Ascending aorta (tissue), 2 donors: ENCODE measurements at regions not wholly inside any gene's neighbourhood (a gene's known extent, or its start where the extent isn't known, plus 50 kb on each side); places are given as distances from the start of the nearest gene placed in this dataset.

ENCODE experiments used
- DNase-seq, 2 donors: peaks; one replicate each; pipeline ENCODE4 v3.0.0-alpha.2; 2019; ENCODE audit warnings: low spot score in 2 of 2
- H3K27ac ChIP-seq, 2 donors: fragments of 200-600 bp; sonication (generic); one replicate each; pipeline ENCODE4 v1.5.1; 2016 to 2017; ENCODE audit warnings: mild to moderate bottlenecking in 1 of 2
- H3K27me3 ChIP-seq: fragments of 200-600 bp; sonication (generic); one replicate; pipeline ENCODE4 v1.5.1; 2017
- H3K36me3 ChIP-seq, 2 donors: fragments of 200-600 bp; sonication (generic); one replicate each; pipeline ENCODE4 v1.5.1; 2016
- H3K4me1 ChIP-seq, 2 donors: fragments of 200-600 bp; sonication (generic); one replicate each; pipeline ENCODE4 v1.5.1; 2016 to 2017; ENCODE audit warnings: mild to moderate bottlenecking in 1 of 2
- H3K4me3 ChIP-seq, 2 donors: fragments of 200-600 bp; sonication (generic); one replicate each; pipeline ENCODE4 v1.5.1; 2016 to 2017; ENCODE audit warnings: mild to moderate bottlenecking in 1 of 2
- H3K9me3 ChIP-seq, 2 donors: fragments of 200-600 bp; sonication (generic); one replicate each; pipeline ENCODE4 v1.5.1; 2016
- CTCF ChIP-seq, 3 experiments: fragments of 200-600 bp in 2 of 3; fragments of 450-650 bp in 1 of 3; sonication (generic) in 2 of 3; IDR thresholded peaks; one replicate each; pipeline ENCODE4 v1.5.1; 2016 to 2019; ENCODE audit warnings: antibody characterized with exemption in 3 of 3, mild to moderate bottlenecking in 1 of 3, moderate library complexity in 1 of 3
- intact Hi-C: fragments of 100-400 bp; cut with DNase I; formaldehyde crosslinking; loops from one replicate; pipeline ENCODE4 v1.15.1; 2023

- no peak overlapping the region for H3K27ac ChIP-seq
- peaks cover 0 to 6% of the 10 kb centered on the region in 2 donors for H3K36me3 ChIP-seq
- H3K4me1 ChIP-seq = no peaks in the 10 kb centered on the region
- intact Hi-C loops = no loop called here
- H3K27me3 ChIP-seq = no peaks in the 10 kb centered on the region
- no peak for TF ChIP-seq CTCF (IDR thresholded peaks at IDR 0.05)
- no peaks in the 10 kb centered on the region for H3K9me3 ChIP-seq
- no peak for DNase-seq
- no peak overlapping the region for H3K4me3 ChIP-seq
Observed at GRCh38 chr11:122242731-122243130, 126.7 kb upstream of the BLID start.

DNA sequence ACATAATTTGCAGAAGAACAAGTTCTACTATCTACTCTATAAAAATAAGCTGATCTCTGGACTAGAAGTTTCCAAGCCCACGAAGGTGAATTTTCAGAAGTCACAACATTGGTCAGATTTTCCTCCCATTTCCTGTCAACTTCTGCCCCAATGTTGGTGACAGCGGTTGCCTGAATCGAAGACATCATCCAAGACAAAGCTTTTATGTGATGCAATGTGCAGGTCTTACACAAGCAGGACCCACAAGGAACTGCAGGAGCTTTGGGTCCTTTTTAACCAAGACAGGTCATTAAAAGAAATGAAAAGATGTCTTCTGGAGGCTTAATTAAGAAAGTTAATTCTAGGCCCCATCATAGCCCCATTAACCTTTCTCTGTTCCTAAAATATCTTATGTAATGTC, 125.6 kb upstream of the BLID start:
- Histone ChIP-seq H3K4me1 (no peaks in the 10 kb centered on the region), H3K4me3 (no peak overlapping the region), H3K27me3 (no peaks in the 10 kb centered on the region), H3K36me3 (peaks cover 0 to 6% of the 10 kb centered on the region in 2 donors), H3K27ac (no peak overlapping the region), H3K9me3 (no peaks in the 10 kb centered on the region)
- intact Hi-C loops = no loop called here
- DNase-seq = no peak
- TF ChIP-seq CTCF (IDR thresholded peaks at IDR 0.05) = no peak

DNA sequence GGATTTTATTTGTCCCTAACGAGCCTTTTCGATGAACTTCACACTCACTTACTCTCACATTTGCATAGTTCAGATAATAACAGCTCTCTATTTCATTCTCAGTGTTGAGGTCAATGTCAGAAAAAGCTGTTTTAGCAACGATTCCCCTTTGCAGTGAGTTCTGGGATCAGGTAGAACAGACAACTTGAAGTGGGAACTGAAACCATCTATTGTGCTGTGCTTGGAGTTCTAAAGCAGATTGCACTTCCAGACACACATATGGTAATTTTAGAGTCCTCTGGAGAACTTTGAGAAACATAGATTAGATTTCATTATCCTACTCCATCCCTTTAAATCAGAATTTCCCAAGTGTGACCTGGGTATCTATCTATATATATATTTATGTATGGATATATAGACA, 124.6 kb upstream of the BLID start:
- peaks cover 0 to 1% of the 10 kb centered on the region in 2 donors for H3K4me1 ChIP-seq
- intact Hi-C loops = no loop called here
- peaks cover 0 to 6% of the 10 kb centered on the region in 2 donors for H3K36me3 ChIP-seq
- no peak overlapping the region for H3K4me3 ChIP-seq
- no peaks in the 10 kb centered on the region for H3K9me3 ChIP-seq
- no peaks in the 10 kb centered on the region for H3K27me3 ChIP-seq
- no peak for TF ChIP-seq CTCF (IDR thresholded peaks at IDR 0.05)
- H3K27ac ChIP-seq = no peak overlapping the region
- DNase-seq = no peak

GRCh38 chr11:122235615-122236014, 119.6 kb upstream of the BLID start:
- intact Hi-C loops = no loop called here

GRCh38 chr11:122234780-122235179, 118.8 kb upstream of the BLID start:
- DNase-seq = no peak
- intact Hi-C loops = no loop called here
- Histone ChIP-seq H3K4me1 (peaks cover 0 to 7% of the 10 kb centered on the region in 2 donors), H3K27ac (peak overlapping the region in 1 of 2 donors; percentile 29), H3K36me3 (no peaks in the 10 kb centered on the region), H3K4me3 (no peak overlapping the region), H3K27me3 (no peaks in the 10 kb centered on the region), H3K9me3 (no peaks in the 10 kb centered on the region)
- no peak for TF ChIP-seq CTCF (IDR thresholded peaks at IDR 0.05)

More at GRCh38 chr11:122235615-122236014, 119.6 kb upstream of the BLID start:
- no peak for DNase-seq
- H3K4me3 ChIP-seq = no peak overlapping the region
- no peaks in the 10 kb centered on the region for H3K27me3 ChIP-seq
- H3K36me3 ChIP-seq = no peaks in the 10 kb centered on the region
- H3K27ac ChIP-seq = peak overlapping the region; percentile 29 to 51
- no peaks in the 10 kb centered on the region for H3K9me3 ChIP-seq
- peaks cover 0 to 5% of the 10 kb centered on the region in 2 donors for H3K4me1 ChIP-seq
- no peak for TF ChIP-seq CTCF (IDR thresholded peaks at IDR 0.05)

GRCh38 chr11:122234257-122234656, 118.2 kb upstream of the BLID start:
- no peak for TF ChIP-seq CTCF (IDR thresholded peaks at IDR 0.05)
- Histone ChIP-seq H3K36me3 (no peaks in the 10 kb centered on the region), H3K4me3 (no peak overlapping the region), H3K4me1 (peaks cover 0 to 12% of the 10 kb centered on the region in 2 donors), H3K27me3 (no peaks in the 10 kb centered on the region), H3K9me3 (no peaks in the 10 kb centered on the region), H3K27ac (no peak overlapping the region)
- DNase-seq = no peak
- intact Hi-C loops = no loop called here
